ENCODE measurements at regions not wholly inside any gene's neighbourhood (a gene's known extent, or its start where the extent isn't known, plus 50 kb on each side); places are given as distances from the start of the nearest gene placed in this dataset.

- H3K27ac ChIP-seq: no peak overlapping the region
- TF ChIP-seq ZFX (IDR thresholded peaks at IDR 0.05): no peak
- TF ChIP-seq, protein P1, sequence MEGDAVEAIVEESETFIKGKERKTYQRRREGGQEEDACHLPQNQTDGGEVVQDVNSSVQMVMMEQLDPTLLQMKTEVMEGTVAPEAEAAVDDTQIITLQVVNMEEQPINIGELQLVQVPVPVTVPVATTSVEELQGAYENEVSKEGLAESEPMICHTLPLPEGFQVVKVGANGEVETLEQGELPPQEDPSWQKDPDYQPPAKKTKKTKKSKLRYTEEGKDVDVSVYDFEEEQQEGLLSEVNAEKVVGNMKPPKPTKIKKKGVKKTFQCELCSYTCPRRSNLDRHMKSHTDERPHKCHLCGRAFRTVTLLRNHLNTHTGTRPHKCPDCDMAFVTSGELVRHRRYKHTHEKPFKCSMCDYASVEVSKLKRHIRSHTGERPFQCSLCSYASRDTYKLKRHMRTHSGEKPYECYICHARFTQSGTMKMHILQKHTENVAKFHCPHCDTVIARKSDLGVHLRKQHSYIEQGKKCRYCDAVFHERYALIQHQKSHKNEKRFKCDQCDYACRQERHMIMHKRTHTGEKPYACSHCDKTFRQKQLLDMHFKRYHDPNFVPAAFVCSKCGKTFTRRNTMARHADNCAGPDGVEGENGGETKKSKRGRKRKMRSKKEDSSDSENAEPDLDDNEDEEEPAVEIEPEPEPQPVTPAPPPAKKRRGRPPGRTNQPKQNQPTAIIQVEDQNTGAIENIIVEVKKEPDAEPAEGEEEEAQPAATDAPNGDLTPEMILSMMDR (conservative IDR thresholded peaks at IDR 0.05): no peak
These were observed 195.1 kb downstream of the NDFIP2 start for GRCh38 chr13:79675931-79676660.

GRCh38 chr13:79674765-79675515, 194.0 kb downstream of the NDFIP2 start:
- TF ChIP-seq, protein P1 (conservative IDR thresholded peaks at IDR 0.05): no peak
- no peak for TF ChIP-seq ZFX (IDR thresholded peaks at IDR 0.05)
- no peak overlapping the region for H3K27ac ChIP-seq

GRCh38 chr13:79673993-79674377, 193.0 kb downstream of the NDFIP2 start:
- H3K27ac ChIP-seq: no peak overlapping the region
- TF ChIP-seq, protein P1 (conservative IDR thresholded peaks at IDR 0.05): no peak
- TF ChIP-seq ZFX (IDR thresholded peaks at IDR 0.05): no peak

- H3K27ac ChIP-seq: no peak overlapping the region
- TF ChIP-seq, protein P1 (conservative IDR thresholded peaks at IDR 0.05): no peak
- no peak for TF ChIP-seq ZFX (IDR thresholded peaks at IDR 0.05)
These were observed 192.5 kb downstream of the NDFIP2 start for GRCh38 chr13:79673310-79673992.

DNA sequence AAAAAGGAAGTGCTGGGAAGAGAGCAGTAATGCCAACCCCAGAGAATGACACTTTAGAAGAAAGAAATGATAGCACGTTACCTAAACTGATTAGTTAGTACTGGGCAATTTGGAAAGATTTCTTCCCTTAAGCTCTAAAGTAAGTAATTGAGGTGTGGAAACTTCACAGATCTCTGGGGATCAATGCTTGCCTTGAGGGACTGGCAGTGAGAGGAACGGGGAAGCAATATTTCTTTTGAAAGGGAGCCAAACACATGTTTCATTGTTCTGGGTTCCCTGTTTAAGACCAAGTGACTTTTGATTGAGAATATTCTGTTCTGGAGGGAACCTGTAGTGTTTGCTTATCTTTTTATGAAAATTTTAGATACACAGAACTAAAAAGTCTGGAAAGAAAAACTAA, 190.5 kb downstream of the NDFIP2 start:
- TF ChIP-seq, protein P1 (conservative IDR thresholded peaks at IDR 0.05): no peak
- no peak for TF ChIP-seq ZFX (IDR thresholded peaks at IDR 0.05)
- H3K27ac ChIP-seq: no peak overlapping the region

DNA sequence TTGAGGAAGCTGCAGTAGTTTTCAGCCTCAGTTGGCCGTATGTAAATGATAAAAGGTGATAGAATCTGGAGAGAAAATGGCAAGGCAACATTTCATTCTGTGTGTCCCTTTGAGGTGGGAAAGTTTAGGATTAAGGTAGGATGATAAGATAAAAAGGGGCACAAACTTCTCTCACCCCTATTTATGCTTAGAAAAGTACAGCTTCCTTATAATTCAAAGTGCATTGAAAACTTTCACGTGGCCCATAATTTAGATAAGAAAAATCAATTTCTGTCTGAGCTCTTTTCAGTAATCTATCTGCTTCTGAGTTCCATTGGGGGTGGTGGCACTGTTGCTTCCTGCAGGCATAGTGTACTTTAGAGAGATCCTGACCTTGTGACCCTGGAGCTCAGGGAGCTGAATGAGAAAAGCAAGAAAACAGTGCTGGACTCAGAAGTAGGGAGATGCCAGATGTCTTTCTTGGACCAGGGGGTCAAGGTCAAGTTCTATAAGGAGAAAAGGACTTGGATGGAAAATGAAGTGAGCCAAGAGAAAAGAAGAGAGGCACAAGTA, 187.3 kb downstream of the NDFIP2 start:
- TF ChIP-seq, protein P1 (conservative IDR thresholded peaks at IDR 0.05): no peak
- no peak for TF ChIP-seq ZFX (IDR thresholded peaks at IDR 0.05)
- H3K27ac ChIP-seq: no peak overlapping the region
